Naive thymus-derived CD4-positive, alpha-beta T cell (primary cell): ENCODE measurements at regions not wholly inside any gene's neighbourhood (a gene's known extent, or its start where the extent isn't known, plus 50 kb on each side); places are given as distances from the start of the nearest gene placed in this dataset.
A peak's percentile ranks its signal among the peaks of the same experiment; 100 is the strongest.

Source experiments
- ATAC-seq: fragments of 150-1000 bp; cut with Tn5 transposase; 2 replicates; pipeline ENCODE4 v1.10.0; 2021; ENCODE audit warnings: mild to moderate bottlenecking, moderate library complexity
- CTCF ChIA-PET: fragments of 350-600 bp; sonication (Branson Sonifier 250); formaldehyde crosslinking; loops from one replicate; lab custom pipeline; 2021; ENCODE audit warnings: antibody characterized with exemption; lab: Charles Lee
- POLR2A ChIA-PET: fragments of 350-600 bp; sonication (Branson Sonifier 250); formaldehyde crosslinking; loops from one replicate; lab custom pipeline; 2021; ENCODE audit warnings: antibody characterized with exemption, inconsistent platforms; lab: Charles Lee
- DNase-seq, 9 donors: peaks; one replicate each; pipeline versions ENCODE4 v3.0.0 to v3.0.0-alpha.2; 2020 to 2022; ENCODE audit warnings: mixed read lengths in 1 of 9
- H3K27ac ChIP-seq: one replicate; pipeline ENCODE4 v1.7.0; 2013; ENCODE audit warnings: mild to moderate bottlenecking, low read depth, low read length, moderate library complexity
- H3K27me3 ChIP-seq, 2 donors: one replicate each; pipeline ENCODE4 v1.7.0; 2013; ENCODE audit warnings: low read length in 2 of 2, mild to moderate bottlenecking in 2 of 2, moderate library complexity in 2 of 2; ENCODE audit not compliant: control insufficient read depth in 2 of 2, insufficient read depth in 2 of 2
- H3K36me3 ChIP-seq, 3 experiments: 1 replicate in 2 of 3; 2 replicates in 1 of 3; pipeline ENCODE4 v1.7.0; 2013; ENCODE audit warnings: low read length in 3 of 3, mild to moderate bottlenecking in 3 of 3, moderate library complexity in 1 of 3; ENCODE audit not compliant: insufficient read depth in 3 of 3, control insufficient read depth in 2 of 3
- H3K4me1 ChIP-seq, 2 donors: one replicate each; pipeline ENCODE4 v1.7.0; 2013; ENCODE audit warnings: low read length in 2 of 2, mild to moderate bottlenecking in 2 of 2, moderate library complexity in 1 of 2; ENCODE audit not compliant: control insufficient read depth in 2 of 2, insufficient read depth in 2 of 2
- H3K4me3 ChIP-seq: 2 replicates; pipeline ENCODE4 v1.7.0; 2013; ENCODE audit warnings: mild to moderate bottlenecking, low read length
- H3K9me3 ChIP-seq, 3 experiments: 1 replicate in 2 of 3; 2 replicates in 1 of 3; pipeline ENCODE4 v1.7.0; 2013; ENCODE audit warnings: low read length in 3 of 3; ENCODE audit not compliant: control insufficient read depth in 2 of 3
- H3K27ac Mint-ChIP-seq, 9 donors: one replicate each; pipeline ENCODE4 v1.8.0; 2020 to 2022; ENCODE audit warnings: mixed read lengths in 9 of 9, mild to moderate bottlenecking in 8 of 9, moderate library complexity in 5 of 9, inconsistent platforms in 2 of 9
- H3K27me3 Mint-ChIP-seq, 5 donors: one replicate each; pipeline ENCODE4 v1.8.0; 2021 to 2022; ENCODE audit warnings: mixed read lengths in 5 of 5, mild to moderate bottlenecking in 1 of 5
- H3K36me3 Mint-ChIP-seq, 5 donors: one replicate each; pipeline ENCODE4 v1.8.0; 2020 to 2022; ENCODE audit warnings: mixed read lengths in 5 of 5, mild to moderate bottlenecking in 3 of 5, inconsistent platforms in 1 of 5
- H3K4me1 Mint-ChIP-seq, 7 donors: one replicate each; pipeline ENCODE4 v1.8.0; 2020 to 2022; ENCODE audit warnings: mixed read lengths in 7 of 7, mild to moderate bottlenecking in 3 of 7, inconsistent platforms in 1 of 7
- H3K4me3 Mint-ChIP-seq, 10 donors: one replicate each; pipeline ENCODE4 v1.8.0; 2020 to 2022; ENCODE audit warnings: mild to moderate bottlenecking in 10 of 10, mixed read lengths in 10 of 10, moderate library complexity in 6 of 10, inconsistent platforms in 2 of 10
- H3K9me3 Mint-ChIP-seq, 11 donors: one replicate each; pipeline ENCODE4 v1.8.0; 2020 to 2022; ENCODE audit warnings: mixed read lengths in 11 of 11, mild to moderate bottlenecking in 4 of 11, inconsistent platforms in 1 of 11, moderate library complexity in 1 of 11
- intact Hi-C, 2 donors: fragments of 100-400 bp; cut with micrococcal nuclease; formaldehyde crosslinking; loops; one replicate each; pipeline ENCODE4 v1.15.1; 2023

DNA sequence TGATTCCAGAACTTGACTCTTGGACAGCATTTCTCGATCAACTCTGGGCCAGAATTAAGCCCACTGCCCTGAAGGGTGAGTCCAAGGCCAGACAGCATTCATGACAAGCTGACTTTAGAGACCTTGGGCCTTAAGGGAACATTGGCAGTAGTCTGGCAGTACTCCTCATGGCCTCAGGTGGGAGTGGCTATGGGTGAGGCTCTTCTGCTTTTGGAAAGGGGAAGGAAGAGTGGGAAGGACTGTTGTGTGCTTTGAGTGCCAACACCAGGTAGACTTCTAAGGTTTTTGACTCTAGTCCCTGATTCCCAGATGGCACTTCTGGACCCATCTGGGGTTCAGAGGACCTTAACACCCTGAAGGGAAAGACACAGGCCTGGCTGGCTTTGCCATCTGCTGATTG is 530.4 kb downstream of the ACTL7B start:
- H3K36me3 Mint-ChIP-seq, result peaks cover 0 to 3% (median 0%) of the 10 kb centered on the region in 5 donors
- intact Hi-C loops, result no loop called here
- ATAC-seq, result no peak
- no peaks in the 10 kb centered on the region for H3K4me1 Mint-ChIP-seq
- H3K4me3 Mint-ChIP-seq, result no peak overlapping the region
- Histone ChIP-seq H3K4me3 (no peak overlapping the region), H3K27me3 (no peaks in the 10 kb centered on the region), H3K27ac (no peak overlapping the region), H3K4me1 (no peaks in the 10 kb centered on the region), H3K9me3 (peaks cover 0 to 6% (median 0%) of the 10 kb centered on the region in 3 experiments), H3K36me3 (no peaks in the 10 kb centered on the region)
- ChIA-PET POLR2A (no interaction called here), CTCF (no interaction called here)
- peaks cover 12 to 61% (median 25%) of the 10 kb centered on the region in 11 donors for H3K9me3 Mint-ChIP-seq
- no peak for DNase-seq
- no peaks in the 10 kb centered on the region for H3K27me3 Mint-ChIP-seq
- H3K27ac Mint-ChIP-seq, result no peak overlapping the region

GRCh38 chr9:108323615-108324014 is 532.2 kb downstream of the ACTL7B start:
- no peak for ATAC-seq
- no peak overlapping the region for H3K27ac Mint-ChIP-seq

GRCh38 chr9:108322326-108323098 is 533.3 kb downstream of the ACTL7B start:
- H3K36me3 Mint-ChIP-seq, result no peaks in the 10 kb centered on the region
- no peaks in the 10 kb centered on the region for H3K36me3 ChIP-seq
- no peak overlapping the region for H3K4me3 ChIP-seq
- no peaks in the 10 kb centered on the region for H3K4me1 ChIP-seq
- H3K9me3 Mint-ChIP-seq, result peaks cover 0 to 36% (median 15%) of the 10 kb centered on the region in 11 donors
- H3K27ac Mint-ChIP-seq, result no peak overlapping the region
- no peak overlapping the region for H3K27ac ChIP-seq
- no peaks in the 10 kb centered on the region for H3K27me3 ChIP-seq
- no peak for DNase-seq
- H3K4me3 Mint-ChIP-seq, result no peak overlapping the region
- no peaks in the 10 kb centered on the region for H3K27me3 Mint-ChIP-seq
- peaks cover 0 to 11% (median 0%) of the 10 kb centered on the region in 3 experiments for H3K9me3 ChIP-seq
- ChIA-PET POLR2A (no interaction called here), CTCF (no interaction called here)
- no peaks in the 10 kb centered on the region for H3K4me1 Mint-ChIP-seq
- no peak for ATAC-seq
- intact Hi-C loops, result no loop called here

More at GRCh38 chr9:108323615-108324014, 532.2 kb downstream of the ACTL7B start:
- H3K36me3 ChIP-seq, result no peaks in the 10 kb centered on the region
- Mint-ChIP-seq H3K4me1 (no peaks in the 10 kb centered on the region), H3K4me3 (no peak overlapping the region), H3K36me3 (peaks cover 0 to 3% (median 0%) of the 10 kb centered on the region in 5 donors), H3K9me3 (peaks cover 8 to 48% (median 20%) of the 10 kb centered on the region in 11 donors), H3K27me3 (no peaks in the 10 kb centered on the region)
- H3K9me3 ChIP-seq, result peaks cover 0 to 11% (median 0%) of the 10 kb centered on the region in 3 experiments
- no peaks in the 10 kb centered on the region for H3K27me3 ChIP-seq
- ChIA-PET POLR2A (no interaction called here), CTCF (interaction anchor here (0.6 kb wide), 1 partner anchor 35 kb away, joined by 3 read pairs; no protein-coding TSS in a partner anchor)
- H3K4me1 ChIP-seq, result no peaks in the 10 kb centered on the region
- DNase-seq, result no peak
- H3K4me3 ChIP-seq, result no peak overlapping the region
- no peak overlapping the region for H3K27ac ChIP-seq
- intact Hi-C loops, result no loop called here

DNA sequence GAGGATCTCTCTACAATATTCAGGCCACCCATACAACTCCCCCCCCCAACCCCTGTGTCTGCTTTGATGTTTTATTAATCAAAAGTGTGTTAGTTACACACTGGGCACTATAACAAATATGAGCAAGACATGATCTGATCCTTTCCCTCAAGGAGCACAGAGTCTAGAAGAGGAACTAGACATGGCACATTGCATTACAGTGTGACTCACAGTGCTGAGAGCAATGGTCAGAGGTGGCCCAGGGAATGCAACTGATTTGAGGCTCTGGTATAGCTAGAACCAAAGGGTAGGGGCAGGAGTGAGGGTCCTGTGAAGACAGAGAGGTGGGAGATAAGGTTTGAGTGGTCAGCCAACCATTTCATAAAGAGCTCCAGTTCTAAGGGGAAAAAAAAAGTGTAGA is 539.2 kb downstream of the ACTL7B start:
- intact Hi-C loops, result no loop called here
- H3K36me3 ChIP-seq, result no peaks in the 10 kb centered on the region
- ChIA-PET CTCF (no interaction called here), POLR2A (no interaction called here)
- no peaks in the 10 kb centered on the region for H3K36me3 Mint-ChIP-seq
- H3K4me3 Mint-ChIP-seq, result no peak overlapping the region
- no peaks in the 10 kb centered on the region for H3K27me3 Mint-ChIP-seq
- H3K27me3 ChIP-seq, result no peaks in the 10 kb centered on the region
- H3K27ac Mint-ChIP-seq, result no peak overlapping the region
- DNase-seq (no peak), ATAC-seq (peak; percentile 68)
- H3K4me1 ChIP-seq, result no peaks in the 10 kb centered on the region
- peaks cover 0 to 5% (median 0%) of the 10 kb centered on the region in 3 experiments for H3K9me3 ChIP-seq
- H3K9me3 Mint-ChIP-seq, result peaks cover 0 to 13% (median 2%) of the 10 kb centered on the region in 11 donors
- H3K4me3 ChIP-seq, result no peak overlapping the region
- H3K27ac ChIP-seq, result no peak overlapping the region
- H3K4me1 Mint-ChIP-seq, result no peaks in the 10 kb centered on the region

- intact Hi-C loops, result no loop called here
- peaks cover 0 to 5% (median 0%) of the 10 kb centered on the region in 3 experiments for H3K9me3 ChIP-seq
- ATAC-seq (no peak), DNase-seq (no peak)
- Mint-ChIP-seq H3K36me3 (no peaks in the 10 kb centered on the region), H3K27me3 (no peaks in the 10 kb centered on the region), H3K9me3 (peaks cover 0 to 13% (median 2%) of the 10 kb centered on the region in 11 donors), H3K4me1 (no peaks in the 10 kb centered on the region), H3K4me3 (no peak overlapping the region), H3K27ac (no peak overlapping the region)
- no peaks in the 10 kb centered on the region for H3K36me3 ChIP-seq
- H3K4me3 ChIP-seq, result no peak overlapping the region
- no peaks in the 10 kb centered on the region for H3K27me3 ChIP-seq
- H3K4me1 ChIP-seq, result no peaks in the 10 kb centered on the region
- ChIA-PET POLR2A (no interaction called here), CTCF (no interaction called here)
- no peak overlapping the region for H3K27ac ChIP-seq
Measured at GRCh38 chr9:108316066-108316465, 539.7 kb downstream of the ACTL7B start.

GRCh38 chr9:108311745-108312144 is 544.0 kb downstream of the ACTL7B start:
- Histone ChIP-seq H3K36me3 (no peaks in the 10 kb centered on the region), H3K4me1 (no peaks in the 10 kb centered on the region), H3K27ac (no peak overlapping the region), H3K27me3 (no peaks in the 10 kb centered on the region), H3K4me3 (no peak overlapping the region), H3K9me3 (no peaks in the 10 kb centered on the region)
- H3K4me3 Mint-ChIP-seq, result no peak overlapping the region
- ChIA-PET POLR2A (no interaction called here), CTCF (no interaction called here)
- no peaks in the 10 kb centered on the region for H3K36me3 Mint-ChIP-seq
- intact Hi-C loops, result no loop called here
- H3K9me3 Mint-ChIP-seq, result peaks cover 0 to 30% (median 9%) of the 10 kb centered on the region in 11 donors
- DNase-seq (no peak), ATAC-seq (no peak)
- no peak overlapping the region for H3K27ac Mint-ChIP-seq
- no peaks in the 10 kb centered on the region for H3K27me3 Mint-ChIP-seq
- H3K4me1 Mint-ChIP-seq, result no peaks in the 10 kb centered on the region

GRCh38 chr9:108310202-108310601 is 545.6 kb downstream of the ACTL7B start:
- no peak overlapping the region for H3K4me3 Mint-ChIP-seq
- no peaks in the 10 kb centered on the region for H3K27me3 ChIP-seq
- ChIA-PET CTCF (no interaction called here), POLR2A (no interaction called here)
- H3K4me1 Mint-ChIP-seq, result no peaks in the 10 kb centered on the region
- ATAC-seq, result no peak
- H3K27me3 Mint-ChIP-seq, result no peaks in the 10 kb centered on the region
- no peaks in the 10 kb centered on the region for H3K36me3 ChIP-seq
- no peaks in the 10 kb centered on the region for H3K4me1 ChIP-seq
- H3K27ac ChIP-seq, result no peak overlapping the region
- no peak for DNase-seq
- H3K27ac Mint-ChIP-seq, result no peak overlapping the region
- H3K36me3 Mint-ChIP-seq, result no peaks in the 10 kb centered on the region
- H3K9me3 ChIP-seq, result no peaks in the 10 kb centered on the region
- H3K4me3 ChIP-seq, result no peak overlapping the region
- peaks cover 0 to 26% (median 9%) of the 10 kb centered on the region in 11 donors for H3K9me3 Mint-ChIP-seq
- intact Hi-C loops, result no loop called here
